ENCODE measurements at regions not wholly inside any gene's neighbourhood (a gene's known extent, or its start where the extent isn't known, plus 50 kb on each side); places are given as distances from the start of the nearest gene placed in this dataset.

- peaks cover 0 to 8% of the 10 kb centered on the region in 2 donors for H3K27me3 Mint-ChIP-seq
- H3K9me3 Mint-ChIP-seq: peaks cover 0 to 3% of the 10 kb centered on the region in 2 donors
- H3K4me3 Mint-ChIP-seq: no peak overlapping the region
- H3K27ac Mint-ChIP-seq: no peak overlapping the region
- DNase-seq (no peak), ATAC-seq (replicated peaks) (no peak)
- H3K4me1 Mint-ChIP-seq (ENCODE audit: low read depth in 2 of 2): no peaks in the 10 kb centered on the region
- H3K36me3 Mint-ChIP-seq (ENCODE audit: insufficient read depth): no peaks in the 10 kb centered on the region
Observed at GRCh38 chr5:2569176-2569575, 182.3 kb downstream of the IRX2 start.

GRCh38 chr5:2566284-2566683 lies 185.2 kb downstream of the IRX2 start:
- Mint-ChIP-seq H3K27me3 (peaks cover 0 to 8% of the 10 kb centered on the region in 2 donors), H3K4me1 (ENCODE audit: low read depth in 2 of 2) (no peaks in the 10 kb centered on the region), H3K9me3 (peaks cover 5 to 12% of the 10 kb centered on the region in 2 donors), H3K36me3 (ENCODE audit: insufficient read depth) (no peaks in the 10 kb centered on the region), H3K4me3 (no peak overlapping the region), H3K27ac (no peak overlapping the region)
- ATAC-seq (replicated peaks): no peak
- no peak for DNase-seq

- Mint-ChIP-seq H3K4me1 (ENCODE audit: low read depth in 2 of 2) (no peaks in the 10 kb centered on the region), H3K9me3 (peaks cover 6 to 12% of the 10 kb centered on the region in 2 donors), H3K27ac (no peak overlapping the region), H3K27me3 (peaks cover 0 to 4% of the 10 kb centered on the region in 2 donors), H3K4me3 (no peak overlapping the region), H3K36me3 (ENCODE audit: insufficient read depth) (peaks cover 3% of the 10 kb centered on the region)
- ATAC-seq (replicated peaks) (no peak), DNase-seq (no peak)
Observed at GRCh38 chr5:2565147-2565546, 186.3 kb downstream of the IRX2 start.

- Mint-ChIP-seq H3K27ac (no peak overlapping the region), H3K27me3 (no peaks in the 10 kb centered on the region), H3K4me3 (no peak overlapping the region), H3K4me1 (ENCODE audit: low read depth in 2 of 2) (no peaks in the 10 kb centered on the region), H3K36me3 (ENCODE audit: insufficient read depth) (peaks cover 3% of the 10 kb centered on the region), H3K9me3 (peaks cover 9 to 12% of the 10 kb centered on the region in 2 donors)
- ATAC-seq (replicated peaks) (no peak), DNase-seq (no peak)
Observed at GRCh38 chr5:2563046-2563445, 188.4 kb downstream of the IRX2 start.

- no peak for DNase-seq
- Mint-ChIP-seq H3K4me1 (ENCODE audit: low read depth in 2 of 2) (no peaks in the 10 kb centered on the region), H3K36me3 (ENCODE audit: insufficient read depth) (peaks cover 3% of the 10 kb centered on the region), H3K4me3 (no peak overlapping the region), H3K9me3 (peaks cover 9 to 14% of the 10 kb centered on the region in 2 donors), H3K27ac (no peak overlapping the region), H3K27me3 (no peaks in the 10 kb centered on the region)
- ATAC-seq (replicated peaks): no peak
Observed at GRCh38 chr5:2562036-2562435, 189.4 kb downstream of the IRX2 start.

- Mint-ChIP-seq H3K27me3 (no peaks in the 10 kb centered on the region), H3K27ac (no peak overlapping the region), H3K4me1 (ENCODE audit: low read depth in 2 of 2) (no peaks in the 10 kb centered on the region), H3K4me3 (no peak overlapping the region), H3K36me3 (ENCODE audit: insufficient read depth) (peaks cover 6% of the 10 kb centered on the region), H3K9me3 (peaks cover 13 to 28% of the 10 kb centered on the region in 2 donors)
- ATAC-seq (replicated peaks) (no peak), DNase-seq (no peak)
Observed at GRCh38 chr5:2560435-2560834, 191.0 kb downstream of the IRX2 start.

GRCh38 chr5:2557435-2557834 lies 194.0 kb downstream of the IRX2 start:
- ATAC-seq (replicated peaks) (no peak), DNase-seq (no peak)
- no peak overlapping the region for H3K4me3 Mint-ChIP-seq
- no peak overlapping the region for H3K27ac Mint-ChIP-seq
- H3K36me3 Mint-ChIP-seq (ENCODE audit: insufficient read depth): peaks cover 6% of the 10 kb centered on the region
- peaks cover 15 to 33% of the 10 kb centered on the region in 2 donors for H3K9me3 Mint-ChIP-seq
- H3K4me1 Mint-ChIP-seq (ENCODE audit: low read depth in 2 of 2): no peaks in the 10 kb centered on the region
- no peaks in the 10 kb centered on the region for H3K27me3 Mint-ChIP-seq

- H3K36me3 Mint-ChIP-seq (ENCODE audit: insufficient read depth): peaks cover 6% of the 10 kb centered on the region
- no peak overlapping the region for H3K4me3 Mint-ChIP-seq
- no peak for DNase-seq
- H3K27me3 Mint-ChIP-seq: no peaks in the 10 kb centered on the region
- peaks cover 15 to 33% of the 10 kb centered on the region in 2 donors for H3K9me3 Mint-ChIP-seq
- no peak overlapping the region for H3K27ac Mint-ChIP-seq
- H3K4me1 Mint-ChIP-seq (ENCODE audit: low read depth in 2 of 2): no peaks in the 10 kb centered on the region
- no peak for ATAC-seq (replicated peaks)
Observed at GRCh38 chr5:2556375-2556966, 195.0 kb downstream of the IRX2 start.

- peaks cover 3% of the 10 kb centered on the region for H3K36me3 Mint-ChIP-seq (ENCODE audit: insufficient read depth)
- peaks cover 11 to 37% of the 10 kb centered on the region in 2 donors for H3K9me3 Mint-ChIP-seq
- no peaks in the 10 kb centered on the region for H3K4me1 Mint-ChIP-seq (ENCODE audit: low read depth in 2 of 2)
- H3K27me3 Mint-ChIP-seq: no peaks in the 10 kb centered on the region
- H3K27ac Mint-ChIP-seq: no peak overlapping the region
- ATAC-seq (replicated peaks): no peak
- no peak overlapping the region for H3K4me3 Mint-ChIP-seq
- DNase-seq: no peak
Observed at GRCh38 chr5:2553611-2554010, 197.9 kb downstream of the IRX2 start.

- H3K27me3 Mint-ChIP-seq: no peaks in the 10 kb centered on the region
- no peak overlapping the region for H3K4me3 Mint-ChIP-seq
- H3K27ac Mint-ChIP-seq: no peak overlapping the region
- DNase-seq (no peak), ATAC-seq (replicated peaks) (no peak)
- H3K36me3 Mint-ChIP-seq (ENCODE audit: insufficient read depth): no peaks in the 10 kb centered on the region
- H3K4me1 Mint-ChIP-seq (ENCODE audit: low read depth in 2 of 2): no peaks in the 10 kb centered on the region
- peaks cover 7 to 35% of the 10 kb centered on the region in 2 donors for H3K9me3 Mint-ChIP-seq
Observed at GRCh38 chr5:2550509-2550908, 201.0 kb downstream of the IRX2 start.

- ATAC-seq (replicated peaks) (no peak), DNase-seq (no peak)
- H3K4me3 Mint-ChIP-seq: no peak overlapping the region
- no peak overlapping the region for H3K27ac Mint-ChIP-seq
- H3K27me3 Mint-ChIP-seq: no peaks in the 10 kb centered on the region
- H3K4me1 Mint-ChIP-seq (ENCODE audit: low read depth in 2 of 2): no peaks in the 10 kb centered on the region
- no peaks in the 10 kb centered on the region for H3K36me3 Mint-ChIP-seq (ENCODE audit: insufficient read depth)
- H3K9me3 Mint-ChIP-seq: peaks cover 5 to 32% of the 10 kb centered on the region in 2 donors
Observed at GRCh38 chr5:2549900-2550299, 201.6 kb downstream of the IRX2 start.

GRCh38 chr5:2549354-2549753 lies 202.1 kb downstream of the IRX2 start:
- no peaks in the 10 kb centered on the region for H3K36me3 Mint-ChIP-seq (ENCODE audit: insufficient read depth)
- H3K9me3 Mint-ChIP-seq: peaks cover 4 to 27% of the 10 kb centered on the region in 2 donors
- ATAC-seq (replicated peaks) (no peak), DNase-seq (no peak)
- no peaks in the 10 kb centered on the region for H3K4me1 Mint-ChIP-seq (ENCODE audit: low read depth in 2 of 2)
- H3K4me3 Mint-ChIP-seq: no peak overlapping the region
- H3K27ac Mint-ChIP-seq: no peak overlapping the region
- no peaks in the 10 kb centered on the region for H3K27me3 Mint-ChIP-seq

GRCh38 chr5:2546938-2547337 lies 204.5 kb downstream of the IRX2 start:
- Mint-ChIP-seq H3K4me1 (ENCODE audit: low read depth in 2 of 2) (no peaks in the 10 kb centered on the region), H3K36me3 (ENCODE audit: insufficient read depth) (no peaks in the 10 kb centered on the region), H3K9me3 (peaks cover 1 to 18% of the 10 kb centered on the region in 2 donors), H3K4me3 (no peak overlapping the region), H3K27ac (no peak overlapping the region), H3K27me3 (no peaks in the 10 kb centered on the region)
- ATAC-seq (replicated peaks) (no peak), DNase-seq (no peak)

- Mint-ChIP-seq H3K4me3 (no peak overlapping the region), H3K27me3 (no peaks in the 10 kb centered on the region), H3K4me1 (ENCODE audit: low read depth in 2 of 2) (no peaks in the 10 kb centered on the region), H3K9me3 (peaks cover 5 to 40% of the 10 kb centered on the region in 2 donors), H3K27ac (no peak overlapping the region), H3K36me3 (ENCODE audit: insufficient read depth) (no peaks in the 10 kb centered on the region)
- ATAC-seq (replicated peaks): no peak
- DNase-seq: no peak
Observed at GRCh38 chr5:2544003-2544402, 207.5 kb downstream of the IRX2 start.

- H3K27me3 Mint-ChIP-seq: no peaks in the 10 kb centered on the region
- no peak overlapping the region for H3K4me3 Mint-ChIP-seq
- no peak for DNase-seq
- no peaks in the 10 kb centered on the region for H3K4me1 Mint-ChIP-seq (ENCODE audit: low read depth in 2 of 2)
- H3K36me3 Mint-ChIP-seq (ENCODE audit: insufficient read depth): no peaks in the 10 kb centered on the region
- no peak overlapping the region for H3K27ac Mint-ChIP-seq
- no peak for ATAC-seq (replicated peaks)
- H3K9me3 Mint-ChIP-seq: peaks cover 5 to 29% of the 10 kb centered on the region in 2 donors
Observed at GRCh38 chr5:2542821-2543220, 208.7 kb downstream of the IRX2 start.

All from effector memory CD8-positive, alpha-beta T cell (primary cell).